HUES64 (cell line): ENCODE measurements at regions not wholly inside any gene's neighbourhood (a gene's known extent, or its start where the extent isn't known, plus 50 kb on each side); places are given as distances from the start of the nearest gene placed in this dataset.

Experiments used
- H3K27ac ChIP-seq: 2 replicates; pipeline ENCODE4 v1.7.0; 2013; ENCODE audit warnings: low read depth, low read length, inconsistent platforms
- H3K27me3 ChIP-seq: 2 replicates; pipeline ENCODE4 v1.6.1; 2013; ENCODE audit warnings: mild to moderate bottlenecking, low read length; ENCODE audit not compliant: insufficient read depth
- H3K36me3 ChIP-seq: 2 replicates; pipeline ENCODE4 v1.6.1; 2013; ENCODE audit warnings: mild to moderate bottlenecking, low read length; ENCODE audit not compliant: insufficient read depth
- H3K4me1 ChIP-seq: 2 replicates; pipeline ENCODE4 v1.6.1; 2013; ENCODE audit warnings: mild to moderate bottlenecking, low read length, moderate library complexity; ENCODE audit not compliant: insufficient read depth
- H3K4me3 ChIP-seq: 2 replicates; pipeline ENCODE4 v1.5.1; 2013; ENCODE audit warnings: mild to moderate bottlenecking, low read length, moderate library complexity
- H3K9ac ChIP-seq: 2 replicates; pipeline ENCODE4 v1.6.1; 2013; ENCODE audit warnings: mild to moderate bottlenecking, low read depth, low read length
- H3K9me3 ChIP-seq: 2 replicates; pipeline ENCODE4 v1.6.1; 2013; ENCODE audit warnings: low read depth, low read length; ENCODE audit not compliant: insufficient read depth
- WGBS: fragments of 150-250, 120-280 bp; methylation state at CpG from one replicate; pipeline ENCODE4 v1.1.7; 2013; ENCODE audit warnings: missing lambda C conversion rate; 5-methylcytosine and 5-hydroxymethylcytosine counted together

DNA sequence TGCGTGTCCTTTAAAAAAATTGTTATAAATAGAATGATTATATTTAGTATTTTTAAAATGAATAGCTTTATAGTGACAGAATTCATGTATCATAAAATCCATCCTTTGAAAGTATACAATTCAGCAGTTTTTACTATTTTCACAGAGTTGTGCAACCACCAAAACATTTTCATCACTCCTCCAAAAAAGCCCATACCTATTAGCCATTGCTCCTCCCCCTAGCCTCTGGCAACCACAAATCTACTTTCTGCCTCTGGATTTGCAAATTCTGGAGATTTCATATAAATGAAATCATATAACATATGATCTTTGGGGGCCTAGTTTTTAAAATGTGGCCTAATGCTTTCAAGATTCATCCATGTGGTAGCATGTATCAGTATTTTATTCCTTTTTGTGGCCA is 117.9 kb upstream of the MED13L start:
- no CpG with 5 or more reads among the region's 1 CpG for WGBS
- no peaks in the 10 kb centered on the region for H3K4me1 ChIP-seq
- H3K9ac ChIP-seq: no peak overlapping the region
- H3K36me3 ChIP-seq: no peaks in the 10 kb centered on the region
- no peaks in the 10 kb centered on the region for H3K27me3 ChIP-seq
- no peak overlapping the region for H3K4me3 ChIP-seq
- peaks cover 6% of the 10 kb centered on the region; the same call in 1 of the 2 replicates for H3K9me3 ChIP-seq
- no peak overlapping the region for H3K27ac ChIP-seq

DNA sequence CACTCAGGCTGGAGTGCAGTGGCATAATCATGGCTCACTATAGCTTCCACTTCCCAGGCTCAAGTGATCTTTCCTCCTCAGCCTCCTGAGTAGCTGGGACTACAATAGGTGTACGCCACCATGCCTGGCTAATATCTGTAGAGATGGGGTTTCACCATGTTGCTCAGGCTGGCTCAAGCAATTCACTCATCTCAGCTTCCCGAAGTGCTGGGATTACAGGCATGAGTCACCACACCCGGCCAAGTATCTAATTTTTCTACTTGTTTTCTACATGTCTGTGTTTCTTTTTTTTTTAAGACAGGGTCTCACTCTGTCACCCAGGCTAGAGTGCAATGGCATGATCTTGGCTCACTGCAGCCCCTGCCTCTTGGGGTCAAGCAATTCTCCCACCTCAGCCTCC is 119.7 kb upstream of the MED13L start:
- Histone ChIP-seq H3K9me3 (peaks cover 6% of the 10 kb centered on the region; the same call in 1 of the 2 replicates), H3K27me3 (no peaks in the 10 kb centered on the region), H3K4me1 (no peaks in the 10 kb centered on the region), H3K27ac (no peak overlapping the region), H3K9ac (no peak overlapping the region), H3K4me3 (no peak overlapping the region), H3K36me3 (no peaks in the 10 kb centered on the region)
- 92% methylated on average over 3 of the region's 3 CpGs for WGBS

- no peaks in the 10 kb centered on the region for H3K27me3 ChIP-seq
- H3K4me3 ChIP-seq: no peak overlapping the region
Measured at GRCh38 chr12:116398193-116398592, 120.7 kb upstream of the MED13L start.

GRCh38 chr12:116399055-116399454 is 121.6 kb upstream of the MED13L start:
- H3K27ac ChIP-seq: no peak overlapping the region
- peaks cover 6% of the 10 kb centered on the region; the same call in 1 of the 2 replicates for H3K9me3 ChIP-seq
- H3K27me3 ChIP-seq: no peaks in the 10 kb centered on the region
- no peak overlapping the region for H3K9ac ChIP-seq
- no CpG with 5 or more reads among the region's 1 CpG for WGBS
- H3K4me3 ChIP-seq: no peak overlapping the region
- H3K36me3 ChIP-seq: no peaks in the 10 kb centered on the region
- no peaks in the 10 kb centered on the region for H3K4me1 ChIP-seq

More at GRCh38 chr12:116398193-116398592, 120.7 kb upstream of the MED13L start:
- H3K9me3 ChIP-seq: peaks cover 6% of the 10 kb centered on the region; the same call in 1 of the 2 replicates
- H3K27ac ChIP-seq: no peak overlapping the region
- no peak overlapping the region for H3K9ac ChIP-seq
- no peaks in the 10 kb centered on the region for H3K36me3 ChIP-seq
- no peaks in the 10 kb centered on the region for H3K4me1 ChIP-seq

GRCh38 chr12:116400636-116401372 is 123.3 kb upstream of the MED13L start:
- Histone ChIP-seq H3K4me1 (no peaks in the 10 kb centered on the region), H3K36me3 (no peaks in the 10 kb centered on the region), H3K27me3 (no peaks in the 10 kb centered on the region), H3K27ac (no peak overlapping the region), H3K4me3 (no peak overlapping the region), H3K9me3 (peaks cover 6% of the 10 kb centered on the region; the same call in 1 of the 2 replicates), H3K9ac (no peak overlapping the region)
- WGBS: over 99% methylated on average over 4 of the region's 4 CpGs

GRCh38 chr12:116401565-116401964 is 124.1 kb upstream of the MED13L start:
- Histone ChIP-seq H3K4me1 (no peaks in the 10 kb centered on the region; the same call in 1 of the 2 replicates), H3K27me3 (no peaks in the 10 kb centered on the region), H3K9me3 (peaks cover 6% of the 10 kb centered on the region; the same call in 1 of the 2 replicates), H3K9ac (no peak overlapping the region), H3K36me3 (no peaks in the 10 kb centered on the region), H3K4me3 (no peak overlapping the region), H3K27ac (no peak overlapping the region)
- 79% methylated on average over 2 of the region's 3 CpGs for WGBS

DNA sequence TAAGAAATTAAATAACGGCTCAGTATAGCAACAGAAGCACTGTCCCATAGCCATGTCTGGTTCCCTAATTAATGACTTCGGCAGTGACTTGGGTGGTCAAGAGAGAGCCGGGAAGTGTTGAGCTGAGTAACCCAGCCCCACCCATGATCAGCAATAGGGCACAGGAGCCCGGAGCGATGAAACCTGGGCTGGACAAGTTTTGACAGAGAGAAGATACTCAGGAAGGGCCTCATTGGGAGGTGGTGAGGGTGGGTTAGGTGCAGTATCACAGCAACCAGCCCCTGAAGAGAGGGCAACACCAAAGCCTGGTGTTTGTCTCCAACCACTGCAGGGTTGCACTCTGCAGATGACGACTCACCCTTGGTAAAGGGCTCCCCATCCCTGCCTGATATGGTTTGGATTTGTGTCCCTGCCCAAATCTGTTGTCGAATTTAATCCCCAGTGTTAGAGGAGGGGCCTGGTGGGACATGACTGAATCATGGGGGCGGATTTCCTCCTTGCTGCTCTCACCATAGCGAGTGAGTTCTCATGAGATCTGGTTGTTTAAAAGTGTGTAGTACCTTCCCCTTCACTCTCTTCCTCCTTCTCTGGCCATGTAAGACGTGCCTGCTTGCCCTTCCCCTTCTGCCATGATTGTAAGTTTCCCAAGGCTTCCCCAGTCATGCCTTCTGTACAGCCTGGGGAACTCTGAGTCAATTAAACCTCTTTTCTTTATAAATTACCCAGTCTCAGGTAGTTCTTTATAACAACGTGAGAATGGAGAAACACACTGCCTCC is 124.9 kb upstream of the MED13L start:
- H3K27me3 ChIP-seq: no peaks in the 10 kb centered on the region
- no peak overlapping the region for H3K4me3 ChIP-seq
- no peak overlapping the region for H3K27ac ChIP-seq
- no peaks in the 10 kb centered on the region; the same call in 1 of the 2 replicates for H3K4me1 ChIP-seq
- 90% methylated on average over 10 of the region's 11 CpGs for WGBS
- no peak overlapping the region for H3K9ac ChIP-seq
- peaks cover 6% of the 10 kb centered on the region; the same call in 1 of the 2 replicates for H3K9me3 ChIP-seq
- no peaks in the 10 kb centered on the region for H3K36me3 ChIP-seq

GRCh38 chr12:116403546-116403945 is 126.1 kb upstream of the MED13L start:
- H3K27me3 ChIP-seq: no peaks in the 10 kb centered on the region
- no peak overlapping the region for H3K4me3 ChIP-seq
- H3K36me3 ChIP-seq: no peaks in the 10 kb centered on the region
- H3K4me1 ChIP-seq: no peaks in the 10 kb centered on the region; the same call in 1 of the 2 replicates
- WGBS: 75% methylated on average over 3 of the region's 3 CpGs
- no peak overlapping the region for H3K9ac ChIP-seq
- peaks cover 6% of the 10 kb centered on the region; the same call in 1 of the 2 replicates for H3K9me3 ChIP-seq
- no peak overlapping the region for H3K27ac ChIP-seq

- H3K27ac ChIP-seq: no peak overlapping the region
- H3K4me1 ChIP-seq: no peaks in the 10 kb centered on the region; the same call in 1 of the 2 replicates
- no peaks in the 10 kb centered on the region for H3K27me3 ChIP-seq
- H3K36me3 ChIP-seq: no peaks in the 10 kb centered on the region
- H3K4me3 ChIP-seq: no peak overlapping the region
- H3K9ac ChIP-seq: no peak overlapping the region
- H3K9me3 ChIP-seq: 0 out of 2 replicates have a peak, but pooled peaks cover 2% of the 10 kb centered on the region
- WGBS: 97% methylated on average over 14 of the region's 14 CpGs
Measured at GRCh38 chr12:116404247-116404646, 126.8 kb upstream of the MED13L start.

DNA sequence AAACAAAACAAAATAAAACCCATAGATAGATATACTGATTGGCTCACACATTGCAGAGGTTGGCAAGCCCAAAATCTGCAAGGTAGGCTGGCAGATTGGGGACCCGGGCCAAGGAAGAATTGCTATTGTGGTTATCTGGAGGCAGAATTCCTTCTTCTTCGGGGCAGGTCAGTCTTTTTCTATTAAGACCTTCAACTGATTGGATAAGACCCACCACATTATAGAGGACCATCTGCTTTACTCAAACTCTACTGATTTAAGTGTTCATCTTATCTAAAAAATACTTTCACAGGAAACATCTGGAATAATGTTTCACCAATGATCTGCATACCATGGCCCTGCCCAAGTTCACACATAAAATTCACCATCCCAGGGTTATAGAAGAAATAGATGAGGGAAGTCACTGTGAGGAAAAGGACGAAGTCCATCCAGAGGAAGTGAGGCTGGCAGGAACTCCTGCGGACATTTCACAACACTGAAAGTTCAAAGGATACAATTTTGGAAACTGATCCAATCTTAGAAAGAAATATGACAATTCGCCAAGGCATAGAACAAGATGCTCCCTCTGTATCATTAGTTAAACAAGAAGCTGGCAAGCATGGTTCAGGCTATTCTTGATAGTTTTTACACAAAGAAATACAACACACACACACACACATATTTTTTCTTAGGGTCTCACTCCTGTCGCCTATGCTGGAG is 127.6 kb upstream of the MED13L start:
- Histone ChIP-seq H3K9ac (no peak overlapping the region), H3K9me3 (no peaks in the 10 kb centered on the region), H3K4me3 (no peak overlapping the region), H3K27me3 (no peaks in the 10 kb centered on the region), H3K27ac (no peak overlapping the region), H3K36me3 (no peaks in the 10 kb centered on the region), H3K4me1 (no peaks in the 10 kb centered on the region; the same call in 1 of the 2 replicates)
- WGBS: 96% methylated on average over 6 of the region's 6 CpGs

- H3K36me3 ChIP-seq: no peaks in the 10 kb centered on the region
- H3K9ac ChIP-seq: no peak overlapping the region
- H3K27me3 ChIP-seq: no peaks in the 10 kb centered on the region
- no peaks in the 10 kb centered on the region; the same call in 1 of the 2 replicates for H3K4me1 ChIP-seq
- no peaks in the 10 kb centered on the region for H3K9me3 ChIP-seq
- H3K27ac ChIP-seq: no peak overlapping the region
- H3K4me3 ChIP-seq: no peak overlapping the region
- 39% methylated on average over 3 of the region's 3 CpGs for WGBS
Measured at GRCh38 chr12:116406529-116406928, 129.0 kb upstream of the MED13L start.
